GM19351 (cell line): ENCODE measurements at regions not wholly inside any gene's neighbourhood (a gene's known extent, or its start where the extent isn't known, plus 50 kb on each side); places are given as distances from the start of the nearest gene placed in this dataset.
"Not testable (repeated sequence)": the region's sequence is repeated elsewhere in the genome, so short reads cannot be mapped to it uniquely, and the experiment has no call there.

ENCODE experiments used
- ATAC-seq: cut with Tn5 transposase; IDR thresholded peaks from one replicate; pipeline ENCODE4 v1.9.1; 2021; ENCODE audit warnings: mild to moderate bottlenecking, moderate library complexity; ENCODE audit not compliant: unreplicated experiment

GRCh38 chr14:66008631-66009030 lies 477.5 kb upstream of the CCDC196 start:
- no peak for ATAC-seq

GRCh38 chr14:66009089-66009488 lies 477.1 kb upstream of the CCDC196 start:
- ATAC-seq = no peak

DNA sequence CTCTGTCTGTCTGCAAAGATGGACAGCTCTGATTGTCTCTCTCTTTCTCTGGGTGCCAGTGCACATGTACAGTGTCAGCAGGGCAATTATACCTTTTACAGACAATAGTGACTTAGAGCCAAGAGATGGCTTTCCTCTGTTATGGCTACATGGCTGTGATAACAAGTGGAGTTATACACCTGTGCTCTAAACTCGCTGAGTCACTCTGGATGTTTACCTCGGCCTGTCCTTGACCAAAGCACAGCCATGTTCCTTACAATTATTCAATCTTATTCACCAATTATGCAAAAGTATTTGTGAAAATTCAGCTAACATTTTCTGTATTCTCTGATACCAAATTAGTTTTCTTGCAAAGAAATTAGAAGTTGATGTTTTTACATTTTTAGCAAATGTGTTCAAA lies 475.5 kb upstream of the CCDC196 start:
- ATAC-seq = no peak

DNA sequence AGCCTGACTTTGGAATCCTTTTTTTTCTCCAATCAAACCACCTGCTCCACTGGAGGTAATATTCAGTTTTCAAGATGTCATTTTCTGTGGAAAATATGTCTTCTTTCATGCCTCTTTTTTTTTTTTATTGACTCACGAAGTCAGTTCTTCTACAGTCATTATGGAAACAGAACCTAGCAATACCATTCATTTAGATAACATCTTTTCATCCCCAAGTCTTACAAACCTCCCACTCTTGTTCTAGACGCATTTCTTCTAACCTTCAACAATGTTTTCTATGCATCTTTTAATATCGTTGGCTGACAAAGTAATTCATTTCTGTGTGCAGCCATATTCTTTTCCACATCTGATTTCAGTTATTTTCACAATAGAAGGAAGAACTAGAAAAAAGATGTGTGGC lies 474.3 kb upstream of the CCDC196 start:
- no peak for ATAC-seq

- not testable (repeated sequence) for ATAC-seq
Measured at GRCh38 chr14:66013607-66014006, 472.6 kb upstream of the CCDC196 start.

- ATAC-seq = no peak
Measured at GRCh38 chr14:66015071-66015780, 470.9 kb upstream of the CCDC196 start.

DNA sequence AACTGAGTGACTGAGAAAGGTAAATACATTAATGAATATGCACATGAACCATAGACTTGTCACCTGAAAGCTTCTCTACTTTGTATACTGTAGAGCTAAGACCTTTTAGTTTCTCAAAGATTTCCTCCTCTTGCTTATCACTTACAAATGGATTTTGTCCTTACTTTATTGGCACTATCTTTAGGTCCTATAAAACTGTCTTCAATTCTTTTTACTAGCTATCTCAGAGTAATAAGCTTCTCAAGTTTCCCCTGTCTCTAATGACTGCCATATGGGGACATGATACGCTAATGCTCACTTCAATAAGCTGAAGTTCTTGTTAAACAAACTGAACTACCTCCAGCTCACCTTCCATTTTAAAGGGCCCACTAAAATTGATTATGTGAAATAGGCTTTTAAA lies 468.2 kb upstream of the CCDC196 start:
- no peak for ATAC-seq

- ATAC-seq = no peak
Measured at GRCh38 chr14:66022526-66022925, 463.6 kb upstream of the CCDC196 start.

- no peak for ATAC-seq
Measured at GRCh38 chr14:66025779-66026178, 460.4 kb upstream of the CCDC196 start.

DNA sequence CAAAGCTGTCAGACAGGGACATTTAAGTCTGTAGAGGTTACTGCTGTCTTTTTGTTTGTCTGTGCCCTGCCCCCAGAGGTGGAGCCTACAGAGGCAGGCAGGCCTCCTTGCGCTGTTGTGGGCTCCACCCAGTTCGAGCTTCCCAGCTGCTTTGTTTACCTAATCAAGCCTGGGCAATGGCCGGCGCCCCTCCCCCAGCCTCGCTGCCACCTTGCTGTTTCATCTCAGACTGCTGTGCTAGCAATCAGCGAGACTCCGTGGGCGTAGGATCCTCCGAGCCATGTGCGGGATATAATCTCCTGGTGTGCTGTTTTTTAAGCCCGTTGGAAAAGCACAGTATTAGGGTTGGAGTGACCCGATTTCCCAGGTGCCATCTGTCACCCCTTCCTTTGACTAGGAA lies 454.2 kb upstream of the CCDC196 start:
- not testable (repeated sequence) for ATAC-seq

DNA sequence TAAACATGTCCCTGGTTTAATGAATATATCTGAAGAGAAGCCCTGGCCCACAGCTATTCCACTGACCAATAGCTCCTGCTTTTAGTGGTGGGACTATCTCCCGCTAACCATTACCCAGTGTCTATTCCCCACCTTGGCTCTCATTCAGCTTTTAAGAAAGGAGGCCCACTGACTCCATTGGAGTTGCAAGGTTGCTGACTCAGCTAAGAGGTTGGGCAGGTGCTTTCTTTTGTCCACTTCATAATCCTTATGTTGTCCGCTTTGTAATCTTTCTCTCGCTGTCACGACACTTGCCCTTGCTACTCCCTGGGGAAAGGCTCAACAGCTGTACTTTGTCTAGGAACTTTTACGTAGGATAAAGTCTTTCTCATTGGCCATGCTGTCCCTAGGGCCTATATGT lies 453.4 kb upstream of the CCDC196 start:
- no peak for ATAC-seq

DNA sequence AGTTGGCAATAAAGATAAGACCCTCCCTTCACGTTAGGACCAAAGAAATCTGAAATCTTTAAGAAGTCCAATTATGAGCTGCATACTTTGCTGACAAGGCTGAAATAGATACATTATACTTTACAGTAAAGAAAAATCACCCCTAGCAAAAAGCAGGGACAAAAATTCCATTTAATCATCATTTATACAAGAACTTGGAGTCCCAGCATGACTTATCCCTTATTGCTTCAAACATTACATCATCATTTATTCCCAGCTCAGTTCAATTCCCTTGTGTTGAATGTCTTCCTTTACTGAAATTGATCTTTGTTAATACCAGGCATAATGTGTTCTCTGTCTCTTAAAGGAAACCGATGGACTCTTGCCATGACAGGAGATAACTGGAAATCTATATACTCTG lies 449.6 kb upstream of the CCDC196 start:
- ATAC-seq = no peak

- no peak for ATAC-seq
Measured at GRCh38 chr14:66037361-66037760, 448.8 kb upstream of the CCDC196 start.

DNA sequence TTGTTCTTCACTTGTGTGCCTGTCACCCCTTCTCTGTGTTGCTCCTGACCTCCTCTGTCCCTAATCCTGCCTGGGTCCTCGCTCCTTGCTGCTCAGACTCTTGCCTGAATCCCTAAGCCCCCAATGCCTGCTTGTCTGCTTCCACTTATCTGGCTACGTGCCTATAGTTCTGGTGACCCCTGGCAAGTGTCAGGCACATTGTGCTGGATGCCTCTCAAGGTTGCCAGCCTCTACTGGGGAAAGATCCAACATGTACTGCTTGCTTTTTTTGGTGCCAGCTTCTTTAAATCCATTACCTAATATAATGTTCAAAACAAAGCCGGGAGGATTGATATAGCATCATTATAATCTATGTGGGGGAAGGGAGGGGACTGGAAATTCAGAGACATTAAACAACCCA lies 448.0 kb upstream of the CCDC196 start:
- ATAC-seq = no peak

GRCh38 chr14:66038618-66039017 lies 447.6 kb upstream of the CCDC196 start:
- no peak for ATAC-seq

DNA sequence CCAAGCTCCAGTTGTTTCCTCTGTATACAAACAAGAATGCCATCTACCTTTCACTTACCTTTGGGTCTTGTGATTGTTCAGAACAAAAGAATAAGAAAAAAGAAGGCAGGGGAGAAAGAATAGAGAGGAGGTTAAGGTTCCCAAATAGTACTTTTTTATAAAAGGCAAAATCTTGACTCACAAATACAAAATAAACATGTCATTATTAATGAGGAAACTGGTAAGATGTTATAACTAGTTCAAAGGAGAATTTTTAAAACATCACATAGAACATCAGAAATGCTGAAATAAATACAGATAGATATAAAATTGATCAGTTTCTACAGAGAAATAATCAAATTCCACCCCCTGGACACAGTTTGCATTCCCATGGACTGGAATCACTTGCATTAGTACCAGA lies 446.7 kb upstream of the CCDC196 start:
- ATAC-seq = no peak

GRCh38 chr14:66041582-66041981 lies 444.6 kb upstream of the CCDC196 start:
- no peak for ATAC-seq

DNA sequence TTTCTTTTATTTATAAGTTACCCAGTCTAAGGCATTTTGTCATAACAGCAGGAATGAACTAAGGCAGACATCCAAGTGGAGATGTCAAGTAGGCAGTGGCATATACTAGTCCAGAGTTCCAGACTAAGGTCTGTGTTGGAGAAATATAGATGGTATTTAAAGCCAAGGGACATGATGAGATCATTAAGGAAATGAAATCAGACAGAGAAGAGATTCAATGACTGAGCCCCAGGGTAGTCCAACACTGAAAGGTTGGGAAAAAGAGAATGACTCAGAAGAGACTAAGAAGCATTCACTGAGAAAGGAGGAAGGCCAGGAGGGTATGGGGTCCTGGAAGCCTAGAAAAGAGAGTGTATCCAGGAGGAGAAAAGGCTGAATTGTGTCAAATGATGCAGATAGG lies 442.2 kb upstream of the CCDC196 start:
- no peak for ATAC-seq

DNA sequence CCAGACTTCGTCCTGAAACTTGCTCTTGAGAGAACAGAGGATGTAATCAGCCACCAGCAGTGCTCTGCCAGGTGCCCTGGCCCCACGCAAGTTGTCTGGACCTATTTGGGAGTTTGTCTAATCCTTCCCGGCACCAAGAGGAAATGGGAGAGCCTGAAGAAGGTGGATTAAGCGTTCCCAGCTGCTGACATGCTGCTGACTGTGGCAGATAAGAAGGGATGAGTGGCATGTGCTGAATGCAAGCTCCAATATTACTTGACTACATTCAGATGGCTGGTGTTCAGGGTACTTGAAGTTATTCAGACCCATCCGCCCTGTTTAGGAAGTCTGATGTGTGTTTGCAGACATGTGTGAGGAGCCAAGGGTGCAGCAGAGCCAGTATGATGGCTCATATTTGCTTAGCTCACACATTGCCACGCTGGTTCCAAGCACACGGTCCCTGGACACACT lies 440.6 kb upstream of the CCDC196 start:
- ATAC-seq = no peak

- ATAC-seq = no peak
Measured at GRCh38 chr14:66046035-66046434, 440.1 kb upstream of the CCDC196 start.

DNA sequence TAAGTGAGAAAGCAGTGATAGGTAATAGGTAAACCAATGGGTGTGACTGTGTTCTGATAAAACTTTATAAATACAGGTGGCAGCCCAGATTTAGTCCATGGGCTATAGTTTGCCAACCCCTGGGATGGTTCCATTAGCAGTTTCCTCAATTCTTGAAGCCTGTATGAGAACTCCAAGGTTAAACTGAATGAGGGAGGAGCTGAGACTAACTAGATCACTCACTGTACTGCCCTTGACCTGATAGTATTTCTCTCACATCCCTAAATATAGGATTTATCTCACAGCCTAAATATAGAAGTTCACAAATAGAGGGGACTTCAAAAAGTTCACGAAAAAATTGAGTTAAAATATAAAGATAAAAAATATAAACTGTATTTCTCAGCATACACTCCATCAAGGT lies 439.6 kb upstream of the CCDC196 start:
- no peak for ATAC-seq

DNA sequence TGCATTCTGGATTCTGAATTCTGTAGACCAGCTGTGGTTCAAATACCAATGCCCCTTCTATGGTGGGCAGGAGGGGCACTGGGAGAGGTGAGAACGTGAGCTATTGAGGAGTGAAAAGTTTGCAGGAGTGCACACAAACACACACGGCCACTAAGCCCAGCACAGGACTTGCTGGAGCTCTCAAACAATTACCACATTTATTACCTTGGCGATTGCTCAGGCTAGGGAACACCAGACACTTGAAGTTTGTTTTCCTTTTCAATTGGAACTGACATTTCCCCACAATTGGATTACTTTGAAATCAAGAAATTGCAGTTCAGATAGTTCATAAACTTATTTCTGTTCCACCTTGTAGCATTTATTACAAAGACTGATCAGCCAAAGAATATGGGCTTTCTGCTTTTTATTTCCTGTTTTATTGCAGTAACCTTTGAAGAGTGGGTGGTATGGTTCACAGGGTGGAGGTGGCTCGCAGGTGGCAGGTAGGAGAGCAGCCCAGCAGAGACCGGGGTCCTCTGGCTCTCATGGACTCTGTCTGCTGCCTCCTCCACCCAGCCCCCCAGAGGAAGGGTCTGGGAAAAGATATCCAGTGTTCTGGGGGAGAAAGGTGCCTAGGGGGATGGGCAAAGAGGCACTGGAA lies 429.8 kb upstream of the CCDC196 start:
- ATAC-seq = no peak
